SH-SY5Y (cell line): ENCODE measurements at regions not wholly inside any gene's neighbourhood (a gene's known extent, or its start where the extent isn't known, plus 50 kb on each side); places are given as distances from the start of the nearest gene placed in this dataset.

Experiments
- GATA2 ChIP-seq: IDR thresholded peaks from 2 replicates; pipeline ENCODE4 v1.6.1; 2011; ENCODE audit warnings: mild to moderate bottlenecking, low read depth, low read length
- GATA3 ChIP-seq: IDR thresholded peaks from 2 replicates; pipeline ENCODE4 v1.6.1; 2011; ENCODE audit warnings: low read depth, mild to moderate bottlenecking, low read length, moderate library complexity

DNA sequence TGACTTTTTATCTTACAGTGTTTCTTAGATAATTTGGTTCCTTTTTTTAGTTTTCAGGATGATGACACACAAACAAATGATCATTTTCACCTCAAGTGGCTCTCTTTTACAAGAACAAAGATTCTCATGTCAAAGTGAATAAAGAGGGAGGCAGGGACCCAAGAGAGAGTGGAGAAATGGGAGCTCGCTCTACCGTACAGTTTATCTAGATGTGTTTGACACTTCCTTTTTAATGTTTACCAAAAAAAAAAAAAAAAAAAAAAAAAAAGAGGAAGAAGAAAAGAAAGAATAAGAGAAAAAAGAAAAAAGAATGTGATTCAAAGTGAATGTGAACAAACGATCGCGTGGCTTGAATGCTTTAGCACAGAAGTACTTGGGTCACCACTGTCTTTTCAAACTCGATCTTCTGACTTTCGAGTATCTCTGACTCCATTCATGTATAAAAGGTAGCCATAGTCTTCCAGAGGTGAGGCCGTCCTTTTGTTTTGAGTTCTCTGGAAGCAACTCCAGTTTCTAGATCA, 75.6 kb upstream of the GRXCR1 start:
- TF ChIP-seq GATA3 (no peak), GATA2 (no peak)
